SK-N-SH (cell line): ENCODE measurements at regions not wholly inside any gene's neighbourhood (a gene's known extent, or its start where the extent isn't known, plus 50 kb on each side); places are given as distances from the start of the nearest gene placed in this dataset.

ENCODE experiments used
- CTCF ChIA-PET: fragments of 300-600, 350-600 bp; formaldehyde crosslinking; extraction: SDS; loops from one replicate; lab custom pipeline; 2021; lab: Yijun Ruan, JAX
- POLR2A ChIA-PET: fragments of 350-600 bp; sonication (Branson Sonifier 250); formaldehyde crosslinking; extraction: SDS; loops from one replicate; lab custom pipeline; 2020; ENCODE audit warnings: antibody characterized with exemption, inconsistent platforms; lab: Yijun Ruan, JAX
- DNase-seq: peaks from one replicate; pipeline ENCODE4 v3.0.0; 2012
- H2AFZ ChIP-seq: fragments of 200-600 bp; sonication (generic); 2 replicates; pipeline ENCODE4 v1.8.1; 2016; ENCODE audit warnings: antibody characterized with exemption, mild to moderate bottlenecking, low read depth
- H3F3A ChIP-seq: fragments of 200-600 bp; sonication (generic); replicated peaks from 2 replicates; pipeline ENCODE3; 2016; ENCODE audit warnings: antibody characterized with exemption, mild to moderate bottlenecking; ENCODE audit not compliant: insufficient read depth
- H3K27ac ChIP-seq, 2 experiments: fragments of 200-500 bp in 1 of 2; fragments of 200-600 bp in 1 of 2; sonication (Bioruptor generic) in 1 of 2; sonication (generic), shearing (Covaris generic) in 1 of 2; 2 replicates each; pipeline versions ENCODE4 v1.5.1 to v1.6.1; 2014 to 2016; ENCODE audit warnings: low read depth in 2 of 2, inconsistent platforms in 1 of 2, low read length in 1 of 2, mild to moderate bottlenecking in 1 of 2, mixed read lengths in 1 of 2
- H3K27me3 ChIP-seq: fragments of 200-600 bp; sonication (generic), shearing (Covaris generic); 2 replicates; pipeline ENCODE4 v1.6.1; 2016; ENCODE audit warnings: mixed run types; ENCODE audit not compliant: insufficient read depth
- H3K36me3 ChIP-seq, 2 experiments: fragments of 200-500 bp in 1 of 2; fragments of 200-600 bp in 1 of 2; sonication (Bioruptor generic) in 1 of 2; sonication (generic) in 1 of 2; replicated peaks in 1 of 2; 2 replicates each; pipeline versions ENCODE3 to v1.5.1; 2014 to 2016; ENCODE audit warnings: low read length in 1 of 2, mild to moderate bottlenecking in 1 of 2; ENCODE audit not compliant: insufficient read depth in 2 of 2, control insufficient read depth in 1 of 2
- H3K4me1 ChIP-seq, 2 experiments: fragments of 200-500 bp in 1 of 2; fragments of 200-600 bp in 1 of 2; sonication (Bioruptor generic) in 1 of 2; sonication (generic), shearing (Covaris generic) in 1 of 2; 2 replicates each; pipeline versions ENCODE4 v1.5.1 to v1.6.1; 2014 to 2016; ENCODE audit warnings: low read depth in 1 of 2, low read length in 1 of 2, mixed run types in 1 of 2; ENCODE audit not compliant: insufficient read depth in 2 of 2, control insufficient read depth in 1 of 2
- H3K4me2 ChIP-seq: fragments of 200-600 bp; sonication (generic), shearing (Covaris generic); 2 replicates; pipeline ENCODE4 v1.6.1; 2017; ENCODE audit warnings: mixed run types
- H3K4me3 ChIP-seq, 2 experiments: fragments of 200-500 bp in 1 of 2; fragments of 200-600 bp in 1 of 2; sonication (Bioruptor generic) in 1 of 2; sonication (generic), shearing (Covaris generic) in 1 of 2; 2 replicates each; pipeline versions ENCODE4 v1.5.1 to v1.8.1; 2014 to 2016; ENCODE audit warnings: low read depth in 2 of 2, inconsistent platforms in 1 of 2, low read length in 1 of 2, mild to moderate bottlenecking in 1 of 2, mixed read lengths in 1 of 2, moderate library complexity in 1 of 2
- H3K79me2 ChIP-seq: fragments of 200-600 bp; sonication (generic); 2 replicates; pipeline ENCODE4 v1.8.1; 2017; ENCODE audit warnings: mild to moderate bottlenecking; ENCODE audit not compliant: insufficient read depth
- H3K9ac ChIP-seq: fragments of 200-600 bp; sonication (generic); 2 replicates; pipeline ENCODE4 v1.6.1; 2017; ENCODE audit warnings: mixed run types
- H3K9me2 ChIP-seq: fragments of 200-600 bp; sonication (generic); 2 replicates; pipeline ENCODE4 v1.6.1; 2017; ENCODE audit warnings: mixed run types
- H3K9me3 ChIP-seq: fragments of 200-600 bp; sonication (generic); 2 replicates; pipeline ENCODE4 v1.6.1; 2017; ENCODE audit warnings: mixed run types, mild to moderate bottlenecking, moderate library complexity
- H4K20me1 ChIP-seq: fragments of 200-600 bp; sonication (generic); 2 replicates; pipeline ENCODE4 v1.6.1; 2017; ENCODE audit warnings: mild to moderate bottlenecking, mixed run types; ENCODE audit not compliant: insufficient read depth
- CHD2 ChIP-seq: fragments of 150-350 bp; IDR thresholded peaks from 2 replicates; pipeline ENCODE4 v1.6.1; 2018; ENCODE audit warnings: low read length; ENCODE audit not compliant: partially characterized antibody
- EP300 ChIP-seq, 2 experiments: IDR thresholded peaks; 2 replicates each; pipeline versions ENCODE4 v1.4.0 to v1.6.1; 2012; ENCODE audit warnings: borderline replicate concordance in 1 of 2, low read depth in 1 of 2, low read length in 1 of 2
- FOXJ3 ChIP-seq: sonication (generic); formaldehyde crosslinking; IDR thresholded peaks from 2 replicates; pipeline ENCODE4 v1.5.1; 2020; ENCODE audit warnings: mild to moderate bottlenecking, missing genetic modification reagents
- FOXM1 ChIP-seq: IDR thresholded peaks from 2 replicates; pipeline ENCODE4 v1.4.0; 2012; ENCODE audit warnings: low read depth, mild to moderate bottlenecking
- GABPA ChIP-seq: IDR thresholded peaks from 2 replicates; pipeline ENCODE4 v1.4.0; 2012; ENCODE audit warnings: low read depth, mild to moderate bottlenecking
- MEF2A ChIP-seq: IDR thresholded peaks from 2 replicates; pipeline ENCODE4 v1.4.0; 2012; ENCODE audit warnings: low read depth, borderline replicate concordance
- NFIC ChIP-seq: IDR thresholded peaks from 2 replicates; pipeline ENCODE4 v1.4.0; 2012; ENCODE audit warnings: borderline replicate concordance
- NRF1 ChIP-seq: IDR thresholded peaks from 2 replicates; pipeline ENCODE4 v1.6.1; 2012; ENCODE audit warnings: low read depth, mild to moderate bottlenecking, low read length
- POLR2AphosphoS5 ChIP-seq: IDR thresholded peaks from 2 replicates; pipeline ENCODE4 v1.6.1; 2012; ENCODE audit warnings: low read depth, low read length
- RAD21 ChIP-seq: IDR thresholded peaks from 2 replicates; pipeline ENCODE4 v1.6.1; 2012; ENCODE audit warnings: mild to moderate bottlenecking, low read length
- RCOR1 ChIP-seq: fragments of 150-350 bp; IDR thresholded peaks from 2 replicates; pipeline ENCODE4 v1.6.1; 2017; ENCODE audit warnings: antibody characterized with exemption, low read length
- RFX5 ChIP-seq: IDR thresholded peaks from 2 replicates; pipeline ENCODE4 v1.6.1; 2012; ENCODE audit warnings: mild to moderate bottlenecking, improper control_type of control experiment, low read length
- TEAD4 ChIP-seq: IDR thresholded peaks from 2 replicates; pipeline ENCODE4 v1.4.0; 2012; ENCODE audit warnings: mild to moderate bottlenecking, borderline replicate concordance; ENCODE audit not compliant: insufficient read depth
- WGBS: methylation state at CpG from one replicate; pipeline ENCODE4 v1.1.6; 2017; ENCODE audit warnings: low lambda C conversion rate; 5-methylcytosine and 5-hydroxymethylcytosine counted together
- TF ChIP-seq, protein P1 (sequence below): IDR thresholded peaks from 2 replicates; pipeline ENCODE4 v1.4.0; 2012; ENCODE audit warnings: low read depth, borderline replicate concordance
- TF ChIP-seq, protein P2 (sequence below): fragments of 200-600 bp; sonication (generic); IDR thresholded peaks from 2 replicates; pipeline ENCODE4 v1.6.1; 2017; ENCODE audit warnings: antibody characterized with exemption, mild to moderate bottlenecking, moderate library complexity
- TF ChIP-seq, protein P3 (sequence below): IDR thresholded peaks from 2 replicates; pipeline ENCODE4 v1.4.0; 2012; ENCODE audit warnings: low read depth, borderline replicate concordance
- TF ChIP-seq, protein P4 (sequence below): fragments of 150-350 bp; IDR thresholded peaks from 2 replicates; pipeline ENCODE4 v1.6.1; 2016; ENCODE audit warnings: mild to moderate bottlenecking, low read depth, low read length

DNA sequence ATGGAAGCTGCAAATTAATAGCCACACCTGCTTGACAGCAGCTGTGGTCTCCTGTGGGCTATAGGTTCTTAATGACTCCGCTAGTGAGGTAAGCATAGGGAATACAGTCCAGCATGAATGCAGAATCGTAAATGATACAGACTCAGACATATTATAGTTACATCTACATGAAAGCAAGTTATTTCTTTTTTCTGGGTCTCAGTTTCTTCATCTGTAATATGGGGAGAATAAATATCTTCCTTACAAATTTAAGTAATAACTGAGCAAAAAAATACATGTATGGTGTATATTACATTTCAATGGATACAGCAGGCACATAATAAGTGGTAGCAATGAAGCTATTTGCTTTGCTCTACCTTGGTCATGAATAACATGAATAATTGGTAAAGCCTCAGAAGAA is 245.9 kb upstream of the RHOBTB1 start:
- H3K9me3 ChIP-seq = no peaks in the 10 kb centered on the region
- CTCF ChIA-PET = interaction anchor here (1.1 to 3.3 kb wide), 10 partner anchors 8 to 372 kb away, joined by 3 to 23 read pairs (median 4); no protein-coding TSS in a partner anchor
- H3K4me1 ChIP-seq = no peaks in the 10 kb centered on the region; a peak in 1 of 4 replicates
- POLR2A ChIA-PET = interaction anchor here (0.7 kb wide), 1 partner anchor 246 kb away, joined by 3 read pairs; the partner anchor contains the start of gene RHOBTB1
- H3K4me3 ChIP-seq = no peak overlapping the region
- WGBS = 76% methylated on average over 2 of the region's 2 CpGs
- H3K36me3 ChIP-seq = no peaks in the 10 kb centered on the region
- no peak overlapping the region for H2AFZ ChIP-seq
- H3K27me3 ChIP-seq = no peaks in the 10 kb centered on the region
- no peak overlapping the region for H3K9ac ChIP-seq
- no peak overlapping the region for H3K27ac ChIP-seq
- H3F3A ChIP-seq = no peaks in the 10 kb centered on the region
- no peaks in the 10 kb centered on the region for H3K9me2 ChIP-seq
- no peak for DNase-seq
- H4K20me1 ChIP-seq = no peaks in the 10 kb centered on the region
- no peak overlapping the region for H3K4me2 ChIP-seq
- TF ChIP-seq, protein P1, sequence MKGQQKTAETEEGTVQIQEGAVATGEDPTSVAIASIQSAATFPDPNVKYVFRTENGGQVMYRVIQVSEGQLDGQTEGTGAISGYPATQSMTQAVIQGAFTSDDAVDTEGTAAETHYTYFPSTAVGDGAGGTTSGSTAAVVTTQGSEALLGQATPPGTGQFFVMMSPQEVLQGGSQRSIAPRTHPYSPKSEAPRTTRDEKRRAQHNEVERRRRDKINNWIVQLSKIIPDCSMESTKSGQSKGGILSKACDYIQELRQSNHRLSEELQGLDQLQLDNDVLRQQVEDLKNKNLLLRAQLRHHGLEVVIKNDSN = no peak
- TF ChIP-seq, all 33 proteins: peak for 0
- H3K79me2 ChIP-seq = no peaks in the 10 kb centered on the region

DNA sequence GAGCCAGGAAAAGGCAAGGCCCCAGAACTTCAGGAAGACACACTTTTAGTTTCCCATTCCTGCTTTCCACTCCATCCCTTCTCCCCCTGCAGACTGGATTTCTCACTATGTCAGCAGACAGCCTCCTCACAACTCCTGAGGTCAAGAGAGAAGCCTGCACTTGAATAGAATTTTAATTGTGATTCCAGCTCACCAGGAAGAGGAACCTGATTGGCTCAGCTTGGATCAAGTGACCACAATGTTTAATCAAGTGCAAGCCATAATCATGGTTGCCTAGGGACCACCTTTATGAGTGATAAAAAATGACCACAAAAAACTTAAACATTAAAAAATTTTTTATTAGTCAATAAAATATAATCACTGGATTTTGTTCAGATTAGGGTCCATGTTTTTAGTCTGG is 244.7 kb upstream of the RHOBTB1 start:
- CTCF ChIA-PET = interaction anchor here (1.3 kb wide), 1 partner anchor 47 kb away, joined by 3 read pairs; no protein-coding TSS in a partner anchor
- no peaks in the 10 kb centered on the region for H3K79me2 ChIP-seq
- POLR2A ChIA-PET = no interaction called here
- no peak overlapping the region for H3K4me3 ChIP-seq
- H2AFZ ChIP-seq = no peak overlapping the region
- no peaks in the 10 kb centered on the region for H3K9me2 ChIP-seq
- no peak for TF ChIP-seq EP300 (IDR thresholded peaks at IDR 0.05; ENCODE audit: borderline replicate concordance in 1 of 2, low read depth in 1 of 2, low read length in 1 of 2)
- TF ChIP-seq, protein P2, sequence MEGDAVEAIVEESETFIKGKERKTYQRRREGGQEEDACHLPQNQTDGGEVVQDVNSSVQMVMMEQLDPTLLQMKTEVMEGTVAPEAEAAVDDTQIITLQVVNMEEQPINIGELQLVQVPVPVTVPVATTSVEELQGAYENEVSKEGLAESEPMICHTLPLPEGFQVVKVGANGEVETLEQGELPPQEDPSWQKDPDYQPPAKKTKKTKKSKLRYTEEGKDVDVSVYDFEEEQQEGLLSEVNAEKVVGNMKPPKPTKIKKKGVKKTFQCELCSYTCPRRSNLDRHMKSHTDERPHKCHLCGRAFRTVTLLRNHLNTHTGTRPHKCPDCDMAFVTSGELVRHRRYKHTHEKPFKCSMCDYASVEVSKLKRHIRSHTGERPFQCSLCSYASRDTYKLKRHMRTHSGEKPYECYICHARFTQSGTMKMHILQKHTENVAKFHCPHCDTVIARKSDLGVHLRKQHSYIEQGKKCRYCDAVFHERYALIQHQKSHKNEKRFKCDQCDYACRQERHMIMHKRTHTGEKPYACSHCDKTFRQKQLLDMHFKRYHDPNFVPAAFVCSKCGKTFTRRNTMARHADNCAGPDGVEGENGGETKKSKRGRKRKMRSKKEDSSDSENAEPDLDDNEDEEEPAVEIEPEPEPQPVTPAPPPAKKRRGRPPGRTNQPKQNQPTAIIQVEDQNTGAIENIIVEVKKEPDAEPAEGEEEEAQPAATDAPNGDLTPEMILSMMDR = no peak
- H3K27ac ChIP-seq = no peak overlapping the region
- no peaks in the 10 kb centered on the region for H3K36me3 ChIP-seq
- no peaks in the 10 kb centered on the region for H4K20me1 ChIP-seq
- H3F3A ChIP-seq = no peaks in the 10 kb centered on the region
- H3K4me1 ChIP-seq = no peaks in the 10 kb centered on the region; a peak in 1 of 4 replicates
- H3K9me3 ChIP-seq = no peaks in the 10 kb centered on the region
- DNase-seq = no peak
- no peak overlapping the region for H3K9ac ChIP-seq
- no peak overlapping the region for H3K4me2 ChIP-seq
- no peaks in the 10 kb centered on the region for H3K27me3 ChIP-seq

DNA sequence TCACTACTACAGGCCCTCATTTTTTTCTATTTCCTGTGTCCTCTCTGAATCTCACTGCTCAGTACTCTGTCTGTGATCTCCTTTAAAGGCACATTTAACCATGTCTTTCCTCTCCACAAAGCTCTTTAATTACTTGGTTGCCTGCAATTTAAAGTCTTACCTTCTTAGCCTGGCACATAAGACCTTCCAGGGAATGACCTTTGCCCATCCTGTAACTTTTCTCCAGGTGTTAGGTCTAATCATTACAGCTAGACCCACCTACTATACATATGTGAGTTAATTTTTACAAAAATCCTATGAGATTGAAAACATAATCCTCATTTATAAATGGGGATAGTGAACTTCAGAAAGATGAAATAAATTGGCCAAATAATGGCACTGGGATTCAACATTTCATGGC is 244.1 kb upstream of the RHOBTB1 start:
- H3K79me2 ChIP-seq = no peaks in the 10 kb centered on the region
- no peak overlapping the region for H3K4me2 ChIP-seq
- TF ChIP-seq TEAD4 = no peak
- TF ChIP-seq, protein P3, sequence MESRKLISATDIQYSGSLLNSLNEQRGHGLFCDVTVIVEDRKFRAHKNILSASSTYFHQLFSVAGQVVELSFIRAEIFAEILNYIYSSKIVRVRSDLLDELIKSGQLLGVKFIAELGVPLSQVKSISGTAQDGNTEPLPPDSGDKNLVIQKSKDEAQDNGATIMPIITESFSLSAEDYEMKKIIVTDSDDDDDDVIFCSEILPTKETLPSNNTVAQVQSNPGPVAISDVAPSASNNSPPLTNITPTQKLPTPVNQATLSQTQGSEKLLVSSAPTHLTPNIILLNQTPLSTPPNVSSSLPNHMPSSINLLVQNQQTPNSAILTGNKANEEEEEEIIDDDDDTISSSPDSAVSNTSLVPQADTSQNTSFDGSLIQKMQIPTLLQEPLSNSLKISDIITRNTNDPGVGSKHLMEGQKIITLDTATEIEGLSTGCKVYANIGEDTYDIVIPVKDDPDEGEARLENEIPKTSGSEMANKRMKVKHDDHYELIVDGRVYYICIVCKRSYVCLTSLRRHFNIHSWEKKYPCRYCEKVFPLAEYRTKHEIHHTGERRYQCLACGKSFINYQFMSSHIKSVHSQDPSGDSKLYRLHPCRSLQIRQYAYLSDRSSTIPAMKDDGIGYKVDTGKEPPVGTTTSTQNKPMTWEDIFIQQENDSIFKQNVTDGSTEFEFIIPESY = no peak
- no peak for TF ChIP-seq RCOR1
- TF ChIP-seq FOXJ3 (CRISPR knock-in tag) = no peak
- TF ChIP-seq RAD21 = no peak
- no peak for TF ChIP-seq NFIC
- TF ChIP-seq CHD2 = no peak
- no peak for TF ChIP-seq EP300 (IDR thresholded peaks at IDR 0.05; ENCODE audit: borderline replicate concordance in 1 of 2, low read depth in 1 of 2, low read length in 1 of 2)
- TF ChIP-seq RFX5 = no peak
- no peak for TF ChIP-seq GABPA
- TF ChIP-seq FOXM1 = no peak
- no peak for TF ChIP-seq POLR2AphosphoS5
- no peak for TF ChIP-seq NRF1
- TF ChIP-seq, protein P4, sequence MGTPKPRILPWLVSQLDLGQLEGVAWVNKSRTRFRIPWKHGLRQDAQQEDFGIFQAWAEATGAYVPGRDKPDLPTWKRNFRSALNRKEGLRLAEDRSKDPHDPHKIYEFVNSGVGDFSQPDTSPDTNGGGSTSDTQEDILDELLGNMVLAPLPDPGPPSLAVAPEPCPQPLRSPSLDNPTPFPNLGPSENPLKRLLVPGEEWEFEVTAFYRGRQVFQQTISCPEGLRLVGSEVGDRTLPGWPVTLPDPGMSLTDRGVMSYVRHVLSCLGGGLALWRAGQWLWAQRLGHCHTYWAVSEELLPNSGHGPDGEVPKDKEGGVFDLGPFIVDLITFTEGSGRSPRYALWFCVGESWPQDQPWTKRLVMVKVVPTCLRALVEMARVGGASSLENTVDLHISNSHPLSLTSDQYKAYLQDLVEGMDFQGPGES = no peak
- no peak for TF ChIP-seq MEF2A
- no peaks in the 10 kb centered on the region for H3K9me3 ChIP-seq
- H3F3A ChIP-seq = no peaks in the 10 kb centered on the region
- H3K4me1 ChIP-seq = no peaks in the 10 kb centered on the region; a peak in 1 of 4 replicates
- no peak overlapping the region for H3K9ac ChIP-seq
- H4K20me1 ChIP-seq = no peaks in the 10 kb centered on the region
- no peak for DNase-seq
- no peaks in the 10 kb centered on the region for H3K36me3 ChIP-seq
- ChIA-PET POLR2A (no interaction called here), CTCF (interaction anchor here (1.3 kb wide), 1 partner anchor 47 kb away, joined by 3 read pairs; no protein-coding TSS in a partner anchor)
- no peak overlapping the region for H2AFZ ChIP-seq
- H3K9me2 ChIP-seq = no peaks in the 10 kb centered on the region
- no peak overlapping the region for H3K4me3 ChIP-seq
- no peaks in the 10 kb centered on the region for H3K27me3 ChIP-seq
- H3K27ac ChIP-seq = no peak overlapping the region
